Naive thymus-derived CD4-positive, alpha-beta T cell (primary cell): ENCODE measurements at regions not wholly inside any gene's neighbourhood (a gene's known extent, or its start where the extent isn't known, plus 50 kb on each side); places are given as distances from the start of the nearest gene placed in this dataset.

Experiments
- ATAC-seq: fragments of 150-1000 bp; cut with Tn5 transposase; 2 replicates; pipeline ENCODE4 v1.10.0; 2021; ENCODE audit warnings: mild to moderate bottlenecking, moderate library complexity
- CTCF ChIA-PET: fragments of 350-600 bp; sonication (Branson Sonifier 250); formaldehyde crosslinking; loops from one replicate; lab custom pipeline; 2021; ENCODE audit warnings: antibody characterized with exemption; lab: Charles Lee
- POLR2A ChIA-PET: fragments of 350-600 bp; sonication (Branson Sonifier 250); formaldehyde crosslinking; loops from one replicate; lab custom pipeline; 2021; ENCODE audit warnings: antibody characterized with exemption, inconsistent platforms; lab: Charles Lee
- DNase-seq, 9 donors: peaks; one replicate each; pipeline versions ENCODE4 v3.0.0 to v3.0.0-alpha.2; 2020 to 2022; ENCODE audit warnings: mixed read lengths in 1 of 9
- H3K27ac ChIP-seq: one replicate; pipeline ENCODE4 v1.7.0; 2013; ENCODE audit warnings: mild to moderate bottlenecking, low read depth, low read length, moderate library complexity
- H3K27me3 ChIP-seq, 2 donors: one replicate each; pipeline ENCODE4 v1.7.0; 2013; ENCODE audit warnings: low read length in 2 of 2, mild to moderate bottlenecking in 2 of 2, moderate library complexity in 2 of 2; ENCODE audit not compliant: control insufficient read depth in 2 of 2, insufficient read depth in 2 of 2
- H3K36me3 ChIP-seq, 3 experiments: 1 replicate in 2 of 3; 2 replicates in 1 of 3; pipeline ENCODE4 v1.7.0; 2013; ENCODE audit warnings: low read length in 3 of 3, mild to moderate bottlenecking in 3 of 3, moderate library complexity in 1 of 3; ENCODE audit not compliant: insufficient read depth in 3 of 3, control insufficient read depth in 2 of 3
- H3K4me1 ChIP-seq, 2 donors: one replicate each; pipeline ENCODE4 v1.7.0; 2013; ENCODE audit warnings: low read length in 2 of 2, mild to moderate bottlenecking in 2 of 2, moderate library complexity in 1 of 2; ENCODE audit not compliant: control insufficient read depth in 2 of 2, insufficient read depth in 2 of 2
- H3K4me3 ChIP-seq: 2 replicates; pipeline ENCODE4 v1.7.0; 2013; ENCODE audit warnings: mild to moderate bottlenecking, low read length
- H3K9me3 ChIP-seq, 3 experiments: 1 replicate in 2 of 3; 2 replicates in 1 of 3; pipeline ENCODE4 v1.7.0; 2013; ENCODE audit warnings: low read length in 3 of 3; ENCODE audit not compliant: control insufficient read depth in 2 of 3
- H3K27ac Mint-ChIP-seq, 9 donors: one replicate each; pipeline ENCODE4 v1.8.0; 2020 to 2022; ENCODE audit warnings: mixed read lengths in 9 of 9, mild to moderate bottlenecking in 8 of 9, moderate library complexity in 5 of 9, inconsistent platforms in 2 of 9
- H3K27me3 Mint-ChIP-seq, 5 donors: one replicate each; pipeline ENCODE4 v1.8.0; 2021 to 2022; ENCODE audit warnings: mixed read lengths in 5 of 5, mild to moderate bottlenecking in 1 of 5
- H3K36me3 Mint-ChIP-seq, 5 donors: one replicate each; pipeline ENCODE4 v1.8.0; 2020 to 2022; ENCODE audit warnings: mixed read lengths in 5 of 5, mild to moderate bottlenecking in 3 of 5, inconsistent platforms in 1 of 5
- H3K4me1 Mint-ChIP-seq, 7 donors: one replicate each; pipeline ENCODE4 v1.8.0; 2020 to 2022; ENCODE audit warnings: mixed read lengths in 7 of 7, mild to moderate bottlenecking in 3 of 7, inconsistent platforms in 1 of 7
- H3K4me3 Mint-ChIP-seq, 10 donors: one replicate each; pipeline ENCODE4 v1.8.0; 2020 to 2022; ENCODE audit warnings: mild to moderate bottlenecking in 10 of 10, mixed read lengths in 10 of 10, moderate library complexity in 6 of 10, inconsistent platforms in 2 of 10
- H3K9me3 Mint-ChIP-seq, 11 donors: one replicate each; pipeline ENCODE4 v1.8.0; 2020 to 2022; ENCODE audit warnings: mixed read lengths in 11 of 11, mild to moderate bottlenecking in 4 of 11, inconsistent platforms in 1 of 11, moderate library complexity in 1 of 11
- intact Hi-C, 2 donors: fragments of 100-400 bp; cut with micrococcal nuclease; formaldehyde crosslinking; loops; one replicate each; pipeline ENCODE4 v1.15.1; 2023

GRCh38 chr20:6831461-6831860 lies 64.0 kb downstream of the BMP2 start:
- Mint-ChIP-seq H3K4me3 (no peak overlapping the region), H3K4me1 (no peaks in the 10 kb centered on the region), H3K27ac (no peak overlapping the region), H3K36me3 (no peaks in the 10 kb centered on the region), H3K27me3 (no peaks in the 10 kb centered on the region), H3K9me3 (peaks cover 0 to 3% (median 0%) of the 10 kb centered on the region in 11 donors)
- DNase-seq (no peak), ATAC-seq (no peak)
- Histone ChIP-seq H3K4me3 (no peak overlapping the region), H3K27me3 (no peaks in the 10 kb centered on the region), H3K4me1 (no peaks in the 10 kb centered on the region), H3K36me3 (no peaks in the 10 kb centered on the region), H3K9me3 (no peaks in the 10 kb centered on the region), H3K27ac (no peak overlapping the region)
- ChIA-PET POLR2A (no interaction called here), CTCF (no interaction called here)
- intact Hi-C loops, result no loop called here

- Histone ChIP-seq H3K36me3 (no peaks in the 10 kb centered on the region), H3K27me3 (no peaks in the 10 kb centered on the region), H3K4me1 (no peaks in the 10 kb centered on the region), H3K27ac (no peak overlapping the region), H3K4me3 (no peak overlapping the region), H3K9me3 (no peaks in the 10 kb centered on the region)
- no peaks in the 10 kb centered on the region for H3K27me3 Mint-ChIP-seq
- no peak overlapping the region for H3K27ac Mint-ChIP-seq
- H3K4me3 Mint-ChIP-seq, result no peak overlapping the region
- ChIA-PET POLR2A (no interaction called here), CTCF (no interaction called here)
- no peaks in the 10 kb centered on the region for H3K4me1 Mint-ChIP-seq
- no peaks in the 10 kb centered on the region for H3K36me3 Mint-ChIP-seq
- peaks cover 0 to 3% (median 0%) of the 10 kb centered on the region in 11 donors for H3K9me3 Mint-ChIP-seq
- DNase-seq (no peak), ATAC-seq (no peak)
- intact Hi-C loops, result no loop called here
Measured at GRCh38 chr20:6832811-6833210, 65.3 kb downstream of the BMP2 start.

GRCh38 chr20:6835609-6836008 lies 68.1 kb downstream of the BMP2 start:
- Mint-ChIP-seq H3K9me3 (peaks cover 0 to 3% (median 0%) of the 10 kb centered on the region in 11 donors), H3K36me3 (no peaks in the 10 kb centered on the region), H3K4me1 (no peaks in the 10 kb centered on the region), H3K27ac (no peak overlapping the region), H3K27me3 (peaks cover 0 to 5% (median 0%) of the 10 kb centered on the region in 5 donors), H3K4me3 (no peak overlapping the region)
- CTCF ChIA-PET, result no interaction called here
- no peaks in the 10 kb centered on the region for H3K9me3 ChIP-seq
- no peaks in the 10 kb centered on the region for H3K27me3 ChIP-seq
- H3K27ac ChIP-seq, result no peak overlapping the region
- no peaks in the 10 kb centered on the region for H3K36me3 ChIP-seq
- ATAC-seq (no peak), DNase-seq (no peak)
- H3K4me3 ChIP-seq, result no peak overlapping the region
- intact Hi-C loops, result no loop called here
- POLR2A ChIA-PET, result no interaction called here
- no peaks in the 10 kb centered on the region for H3K4me1 ChIP-seq

GRCh38 chr20:6836821-6837374 lies 69.4 kb downstream of the BMP2 start:
- CTCF ChIA-PET, result no interaction called here
- H3K4me1 Mint-ChIP-seq, result no peaks in the 10 kb centered on the region

GRCh38 chr20:6837730-6838129 lies 70.2 kb downstream of the BMP2 start:
- Mint-ChIP-seq H3K9me3 (peaks cover 0 to 3% (median 0%) of the 10 kb centered on the region in 11 donors), H3K27ac (no peak overlapping the region), H3K36me3 (no peaks in the 10 kb centered on the region), H3K4me3 (no peak overlapping the region), H3K4me1 (no peaks in the 10 kb centered on the region), H3K27me3 (peaks cover 0 to 5% (median 0%) of the 10 kb centered on the region in 5 donors)
- no peak for ATAC-seq
- no peak for DNase-seq
- H3K36me3 ChIP-seq, result no peaks in the 10 kb centered on the region
- intact Hi-C loops, result no loop called here
- H3K4me1 ChIP-seq, result no peaks in the 10 kb centered on the region
- no peaks in the 10 kb centered on the region for H3K9me3 ChIP-seq
- ChIA-PET CTCF (no interaction called here), POLR2A (no interaction called here)
- H3K27me3 ChIP-seq, result no peaks in the 10 kb centered on the region
- no peak overlapping the region for H3K27ac ChIP-seq
- H3K4me3 ChIP-seq, result no peak overlapping the region

More at GRCh38 chr20:6836821-6837374, 69.4 kb downstream of the BMP2 start:
- peaks cover 0 to 3% (median 0%) of the 10 kb centered on the region in 11 donors for H3K9me3 Mint-ChIP-seq
- no peaks in the 10 kb centered on the region for H3K9me3 ChIP-seq
- DNase-seq, result no peak
- no peak overlapping the region for H3K27ac Mint-ChIP-seq
- no peaks in the 10 kb centered on the region for H3K27me3 ChIP-seq
- POLR2A ChIA-PET, result no interaction called here
- no peaks in the 10 kb centered on the region for H3K36me3 Mint-ChIP-seq
- intact Hi-C loops, result no loop called here
- H3K36me3 ChIP-seq, result no peaks in the 10 kb centered on the region
- H3K4me3 ChIP-seq, result no peak overlapping the region
- H3K27me3 Mint-ChIP-seq, result peaks cover 0 to 5% (median 0%) of the 10 kb centered on the region in 5 donors
- no peak overlapping the region for H3K4me3 Mint-ChIP-seq
- no peak for ATAC-seq
- H3K4me1 ChIP-seq, result no peaks in the 10 kb centered on the region
- no peak overlapping the region for H3K27ac ChIP-seq

- no peaks in the 10 kb centered on the region for H3K4me1 ChIP-seq
- DNase-seq, result no peak
- intact Hi-C loops, result no loop called here
- no peaks in the 10 kb centered on the region for H3K36me3 ChIP-seq
- Mint-ChIP-seq H3K36me3 (no peaks in the 10 kb centered on the region), H3K9me3 (peaks cover 0 to 2% (median 0%) of the 10 kb centered on the region in 11 donors), H3K4me1 (no peaks in the 10 kb centered on the region), H3K27me3 (peaks cover 0 to 5% (median 0%) of the 10 kb centered on the region in 5 donors), H3K27ac (no peak overlapping the region), H3K4me3 (no peak overlapping the region)
- no peak overlapping the region for H3K27ac ChIP-seq
- ChIA-PET POLR2A (no interaction called here), CTCF (no interaction called here)
- no peaks in the 10 kb centered on the region for H3K27me3 ChIP-seq
- no peak for ATAC-seq
- no peak overlapping the region for H3K4me3 ChIP-seq
- H3K9me3 ChIP-seq, result no peaks in the 10 kb centered on the region
Measured at GRCh38 chr20:6838181-6838826, 70.8 kb downstream of the BMP2 start.

- intact Hi-C loops, result no loop called here
- H3K9me3 Mint-ChIP-seq, result peaks cover 0 to 4% (median 0%) of the 10 kb centered on the region in 11 donors
- no peaks in the 10 kb centered on the region for H3K36me3 Mint-ChIP-seq
- DNase-seq, result no peak
- ATAC-seq, result no peak
- no peak overlapping the region for H3K27ac ChIP-seq
- no peaks in the 10 kb centered on the region for H3K27me3 ChIP-seq
- ChIA-PET POLR2A (no interaction called here), CTCF (no interaction called here)
- H3K4me1 Mint-ChIP-seq, result no peaks in the 10 kb centered on the region
- H3K27ac Mint-ChIP-seq, result no peak overlapping the region
- H3K4me3 ChIP-seq, result no peak overlapping the region
- peaks cover 0 to 5% (median 0%) of the 10 kb centered on the region in 5 donors for H3K27me3 Mint-ChIP-seq
- H3K4me3 Mint-ChIP-seq, result no peak overlapping the region
- no peaks in the 10 kb centered on the region for H3K4me1 ChIP-seq
- no peaks in the 10 kb centered on the region for H3K9me3 ChIP-seq
- no peaks in the 10 kb centered on the region for H3K36me3 ChIP-seq
Measured at GRCh38 chr20:6841128-6841527, 73.6 kb downstream of the BMP2 start.
